Activated gamma-delta T cell treated with Interleukin-2 at 50 U/mL for 16 hours (primary cell): ENCODE measurements at regions not wholly inside any gene's neighbourhood (a gene's known extent, or its start where the extent isn't known, plus 50 kb on each side); places are given as distances from the start of the nearest gene placed in this dataset.

Experiments used
- DNase-seq: peaks from one replicate; pipeline ENCODE4 v3.0.0-alpha.2; 2020

DNA sequence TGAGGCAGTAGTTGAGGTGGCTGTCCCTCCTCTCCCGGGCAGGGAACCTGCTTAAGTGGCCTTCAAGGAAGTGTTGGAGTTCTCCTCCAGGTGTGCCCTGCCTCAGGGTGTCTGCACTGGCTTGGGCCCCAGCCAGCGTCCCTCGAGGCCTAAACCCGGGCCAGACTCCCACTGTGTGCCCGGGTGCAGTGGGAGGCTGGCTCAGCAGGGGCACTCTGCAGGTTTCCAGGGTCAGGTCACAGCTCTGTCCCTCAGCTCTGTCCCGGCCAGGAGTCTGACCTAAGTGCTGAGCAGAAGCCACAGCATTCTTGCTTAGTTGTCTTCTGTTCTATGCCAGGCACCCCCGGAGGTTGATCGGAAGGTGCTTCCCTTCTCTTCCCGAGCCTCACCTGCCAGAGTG, 69.0 kb upstream of the OTOS start:
- no peak for DNase-seq

GRCh38 chr2:240210198-240210965, 69.9 kb upstream of the OTOS start:
- no peak for DNase-seq

DNA sequence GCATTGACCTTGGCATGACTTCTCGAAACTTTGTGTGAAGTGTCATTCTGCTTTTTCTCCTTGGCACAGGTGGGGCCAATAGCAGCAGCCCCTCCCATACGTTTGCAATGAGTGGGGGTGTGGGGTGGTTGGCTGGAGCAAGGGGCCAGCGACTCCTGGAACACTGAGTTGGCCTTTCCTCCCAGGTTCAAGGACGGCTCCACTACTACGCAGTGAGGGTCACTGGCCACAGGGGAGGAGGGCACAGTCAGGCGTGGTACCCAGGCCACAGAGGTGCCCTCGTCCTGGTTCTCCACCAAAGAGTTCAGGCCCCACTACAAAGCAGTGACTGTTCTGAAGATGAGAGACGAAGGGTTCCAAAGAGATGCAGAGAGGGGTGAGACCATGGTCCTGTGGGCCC, 70.6 kb upstream of the OTOS start:
- no peak for DNase-seq

DNA sequence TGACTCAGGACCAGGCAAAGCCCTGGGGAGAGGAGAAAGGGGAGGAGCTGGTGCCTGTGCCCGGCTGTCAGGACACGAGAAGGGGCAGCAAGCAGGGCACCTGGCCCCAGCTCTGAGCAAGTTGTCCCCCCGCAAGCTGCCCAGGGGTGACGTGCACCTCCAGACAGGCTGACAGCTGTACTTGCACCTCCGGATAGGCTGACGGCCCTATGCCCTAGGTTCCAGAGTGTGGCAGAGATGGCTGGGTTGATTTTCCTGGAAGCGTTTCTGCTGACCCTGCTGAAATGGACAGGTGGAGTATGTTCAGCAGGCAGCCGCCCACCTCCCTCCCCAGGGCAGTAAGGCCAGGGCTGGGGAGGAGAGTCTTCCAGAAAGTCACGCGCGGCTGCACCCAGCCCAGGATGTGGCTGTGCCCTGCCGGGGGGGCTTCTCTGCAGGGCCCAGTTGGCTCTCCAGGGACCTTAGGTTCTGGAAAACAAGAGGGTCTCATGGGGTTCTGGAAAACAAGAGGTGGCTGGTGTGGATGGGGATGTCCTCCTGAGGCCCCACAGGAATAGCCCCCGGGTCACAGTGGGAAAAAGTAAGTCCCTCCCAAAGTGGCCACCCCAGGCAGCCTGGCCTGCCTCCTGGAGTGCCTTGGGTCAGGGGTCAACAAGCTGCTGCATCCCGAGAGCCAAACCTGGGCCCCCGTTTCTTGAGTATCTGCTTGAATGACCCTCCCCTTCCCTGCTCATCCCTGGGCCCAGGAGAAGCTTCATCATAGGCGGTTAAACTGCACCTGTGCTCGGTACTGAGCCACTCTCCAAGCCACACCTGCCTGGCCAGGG, 71.4 kb upstream of the OTOS start:
- DNase-seq = no peak

- no peak for DNase-seq
These were observed 72.2 kb upstream of the OTOS start for GRCh38 chr2:240212425-240213225.

- no peak for DNase-seq
These were observed 72.7 kb upstream of the OTOS start for GRCh38 chr2:240213226-240213475.

GRCh38 chr2:240213476-240214421, 73.3 kb upstream of the OTOS start:
- DNase-seq = no peak

GRCh38 chr2:240214790-240215675, 74.6 kb upstream of the OTOS start:
- DNase-seq = no peak

DNA sequence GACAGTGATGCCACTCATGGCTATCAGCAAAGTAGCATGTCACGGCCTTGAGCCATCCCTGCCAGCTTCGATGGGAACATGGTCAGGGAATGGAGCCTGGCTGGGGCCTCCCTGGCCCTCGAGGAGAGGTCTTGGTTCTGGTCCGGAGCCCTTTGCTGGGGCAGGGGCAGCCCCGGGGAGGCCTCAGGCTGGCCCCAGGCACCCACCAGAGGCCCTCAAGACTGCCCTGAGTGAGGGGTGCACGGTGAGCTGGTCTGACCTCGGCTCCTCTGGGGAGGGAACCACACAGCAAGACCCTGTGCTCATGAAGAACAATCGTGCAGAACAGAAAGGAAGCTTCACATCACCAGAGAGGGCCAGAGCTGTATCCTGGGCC, 75.2 kb upstream of the OTOS start:
- DNase-seq = no peak

- no peak for DNase-seq
These were observed 75.7 kb upstream of the OTOS start for GRCh38 chr2:240216167-240216566.

DNA sequence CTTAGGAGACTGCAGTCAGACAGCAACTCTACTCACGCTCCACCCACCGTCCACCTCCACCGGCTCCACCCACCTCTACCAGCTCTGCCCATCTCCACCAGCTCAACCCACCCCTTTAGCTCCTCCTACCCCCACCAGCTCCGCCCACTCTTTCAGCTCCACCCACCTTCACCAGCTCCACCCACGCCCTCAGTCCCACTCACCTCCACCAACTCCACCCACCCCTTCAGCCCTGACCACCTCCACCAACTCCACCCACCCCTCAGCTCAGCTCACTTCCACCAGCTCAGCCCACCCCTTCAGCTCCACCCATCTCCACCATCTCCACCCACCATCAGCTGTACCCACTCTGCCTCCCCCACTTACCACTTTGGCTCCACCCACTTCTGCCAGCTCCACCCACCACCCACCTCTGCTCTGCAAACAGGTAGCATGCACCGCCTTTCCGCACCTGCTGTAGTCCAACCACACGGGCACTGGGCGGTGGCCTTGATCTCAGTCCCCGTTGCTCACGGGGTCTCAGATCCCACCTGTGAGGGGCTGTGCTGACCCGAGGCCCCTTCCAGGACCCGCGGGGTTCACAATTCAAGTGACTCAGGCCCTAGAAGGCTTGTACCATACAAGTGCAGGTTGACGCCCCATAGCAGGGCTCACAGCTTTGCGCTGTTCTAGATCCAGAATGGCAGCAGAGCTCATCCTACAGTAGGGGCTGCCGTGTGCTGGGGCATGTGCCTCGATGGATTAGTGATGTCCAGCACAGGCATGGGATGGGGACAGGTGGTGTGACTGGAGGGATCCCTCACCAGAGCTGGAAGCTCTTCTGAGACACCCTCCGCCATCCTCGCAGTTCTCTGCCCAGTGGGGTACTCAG, 77.2 kb upstream of the OTOS start:
- DNase-seq = no peak

GRCh38 chr2:240219208-240219890, 78.9 kb upstream of the OTOS start:
- no peak for DNase-seq

- DNase-seq = no peak
These were observed 79.9 kb upstream of the OTOS start for GRCh38 chr2:240220371-240220770.

- no peak for DNase-seq
These were observed 83.2 kb upstream of the OTOS start for GRCh38 chr2:240223631-240224030.

DNA sequence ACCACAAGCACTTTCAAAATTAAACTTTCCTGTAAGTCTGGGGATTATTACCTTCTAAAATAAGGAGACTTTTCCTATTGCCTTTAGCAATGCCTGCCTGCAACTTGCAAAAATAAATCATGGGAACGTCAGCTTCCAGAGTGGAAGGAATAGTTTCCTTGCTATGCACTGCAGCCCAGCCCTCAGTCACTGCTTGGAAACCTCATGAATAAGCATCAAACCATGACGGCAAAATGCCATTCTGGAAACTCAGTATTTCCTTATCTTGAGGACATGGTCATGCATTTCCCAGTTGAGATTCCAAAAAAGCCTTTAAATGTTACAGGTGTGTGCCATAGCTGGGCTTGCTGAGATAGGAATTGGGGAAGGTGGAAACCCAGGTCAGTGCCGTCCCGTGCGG, 84.2 kb upstream of the OTOS start:
- no peak for DNase-seq

- DNase-seq = no peak
These were observed 84.7 kb upstream of the OTOS start for GRCh38 chr2:240225131-240225530.

GRCh38 chr2:240225660-240226475, 85.4 kb upstream of the OTOS start:
- DNase-seq = no peak

DNA sequence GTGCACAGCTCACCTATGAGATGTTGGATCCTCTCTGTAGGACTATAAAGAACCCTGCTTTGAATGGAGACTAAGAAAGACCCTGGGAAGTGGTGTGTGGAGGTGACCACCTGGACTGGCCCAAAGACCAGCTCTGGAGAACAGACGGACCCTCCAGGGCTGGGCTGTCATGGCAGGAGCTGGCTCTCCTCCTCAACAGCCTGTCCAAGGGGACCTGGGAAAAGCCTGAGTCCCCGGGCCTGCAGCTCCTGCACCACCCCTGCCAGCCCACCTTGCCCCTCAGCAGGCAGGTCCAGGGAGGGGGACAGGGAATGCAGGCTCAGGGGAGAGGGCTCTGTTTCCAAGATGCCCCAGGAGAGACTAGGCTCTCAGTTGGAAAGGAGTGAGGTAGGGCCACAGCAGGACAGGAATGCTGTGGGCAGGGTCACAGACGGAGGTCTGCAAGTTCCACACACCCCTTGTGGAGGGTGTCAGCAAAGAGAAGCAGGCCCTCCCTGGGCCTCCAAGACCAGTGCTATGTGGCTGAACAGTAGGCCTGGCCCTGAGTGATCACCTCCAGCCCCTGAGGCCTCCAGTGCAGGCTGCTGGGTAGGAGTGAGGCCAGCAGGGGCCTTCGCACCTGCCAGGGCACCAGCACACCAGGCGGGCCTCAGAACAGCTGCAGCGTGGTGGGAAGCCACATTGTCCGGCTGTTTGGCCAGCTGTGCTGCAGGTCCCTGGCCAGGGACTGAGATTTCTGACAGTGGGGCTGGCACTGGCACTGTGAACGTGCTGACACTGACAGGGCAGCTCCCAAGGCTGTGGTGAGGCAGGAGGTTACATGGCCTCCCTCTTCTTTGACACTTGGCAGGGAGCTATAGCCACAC, 86.4 kb upstream of the OTOS start:
- no peak for DNase-seq
